ENCODE measurements at regions not wholly inside any gene's neighbourhood (a gene's known extent, or its start where the extent isn't known, plus 50 kb on each side); places are given as distances from the start of the nearest gene placed in this dataset.

GRCh38 chr5:145027286-145027685, 807.9 kb downstream of the PRELID2 start:
- TF ChIP-seq, protein P1, sequence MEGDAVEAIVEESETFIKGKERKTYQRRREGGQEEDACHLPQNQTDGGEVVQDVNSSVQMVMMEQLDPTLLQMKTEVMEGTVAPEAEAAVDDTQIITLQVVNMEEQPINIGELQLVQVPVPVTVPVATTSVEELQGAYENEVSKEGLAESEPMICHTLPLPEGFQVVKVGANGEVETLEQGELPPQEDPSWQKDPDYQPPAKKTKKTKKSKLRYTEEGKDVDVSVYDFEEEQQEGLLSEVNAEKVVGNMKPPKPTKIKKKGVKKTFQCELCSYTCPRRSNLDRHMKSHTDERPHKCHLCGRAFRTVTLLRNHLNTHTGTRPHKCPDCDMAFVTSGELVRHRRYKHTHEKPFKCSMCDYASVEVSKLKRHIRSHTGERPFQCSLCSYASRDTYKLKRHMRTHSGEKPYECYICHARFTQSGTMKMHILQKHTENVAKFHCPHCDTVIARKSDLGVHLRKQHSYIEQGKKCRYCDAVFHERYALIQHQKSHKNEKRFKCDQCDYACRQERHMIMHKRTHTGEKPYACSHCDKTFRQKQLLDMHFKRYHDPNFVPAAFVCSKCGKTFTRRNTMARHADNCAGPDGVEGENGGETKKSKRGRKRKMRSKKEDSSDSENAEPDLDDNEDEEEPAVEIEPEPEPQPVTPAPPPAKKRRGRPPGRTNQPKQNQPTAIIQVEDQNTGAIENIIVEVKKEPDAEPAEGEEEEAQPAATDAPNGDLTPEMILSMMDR (IDR thresholded peaks at IDR 0.05) = no peak
- TF ChIP-seq POLR2A (IDR thresholded peaks at IDR 0.05) = no peak
